Prostate gland (tissue), 2 donors: ENCODE measurements at regions not wholly inside any gene's neighbourhood (a gene's known extent, or its start where the extent isn't known, plus 50 kb on each side); places are given as distances from the start of the nearest gene placed in this dataset.

Experiments used
- DNase-seq: peaks from one replicate; pipeline ENCODE4 v3.0.0-alpha.2; 2019; ENCODE audit warnings: low spot score
- H3K27ac ChIP-seq, 2 donors: fragments of 200-600 bp; sonication (generic); 2 replicates each; pipeline ENCODE4 v1.5.1; 2017 to 2019
- H3K27me3 ChIP-seq: fragments of 200-600 bp; sonication (generic); replicated peaks from 2 replicates; pipeline ENCODE4 v1.5.1; 2019; ENCODE audit not compliant: insufficient read depth
- H3K36me3 ChIP-seq, 2 donors: fragments of 200-600 bp; sonication (generic); 1 replicate in 1 of 2; 2 replicates in 1 of 2; pipeline versions ENCODE4 v1.5.1 to v1.8.1; 2017 to 2019
- H3K4me1 ChIP-seq: fragments of 200-600 bp; sonication (generic); replicated peaks from 2 replicates; pipeline ENCODE4 v1.5.1; 2019
- H3K4me3 ChIP-seq, 2 donors: fragments of 200-600 bp; sonication (generic); 2 replicates each; pipeline ENCODE4 v1.5.1; 2017 to 2019
- H3K9me3 ChIP-seq: fragments of 200-600 bp; sonication (generic); 2 replicates; pipeline ENCODE4 v1.5.1; 2017
- CTCF ChIP-seq, 4 experiments: fragments of 200-600 bp in 2 of 4; fragments of 450-650 bp in 2 of 4; sonication (generic) in 2 of 4; IDR thresholded peaks; 1 replicate in 3 of 4; 2 replicates in 1 of 4; pipeline ENCODE4 v1.5.1; 2016 to 2019; ENCODE audit warnings: antibody characterized with exemption in 4 of 4, mild to moderate bottlenecking in 2 of 4, moderate library complexity in 2 of 4
- POLR2A ChIP-seq: fragments of 450-650 bp; IDR thresholded peaks from one replicate; pipeline ENCODE4 v1.6.1; 2016; ENCODE audit warnings: antibody characterized with exemption, mild to moderate bottlenecking
- POLR2AphosphoS5 ChIP-seq: sonication (generic); formaldehyde crosslinking; IDR thresholded peaks from one replicate; pipeline ENCODE4 v1.6.1; 2017; ENCODE audit warnings: antibody characterized with exemption
- WGBS: methylation state at CpG from one replicate; pipeline ENCODE4 v1.1.5; 2018; 5-methylcytosine and 5-hydroxymethylcytosine counted together
- intact Hi-C: fragments of 100-400 bp; cut with DNase I; formaldehyde crosslinking; loops from one replicate; pipeline ENCODE4 v1.14.2; 2022

- Histone ChIP-seq H3K4me3 (no peak overlapping the region), H3K4me1 (no peaks in the 10 kb centered on the region), H3K27ac (no peak overlapping the region), H3K9me3 (no peaks in the 10 kb centered on the region), H3K36me3 (no peaks in the 10 kb centered on the region), H3K27me3 (no peaks in the 10 kb centered on the region)
- intact Hi-C loops = no loop called here
- no peak for DNase-seq
- no peak for TF ChIP-seq POLR2A
- no peak for TF ChIP-seq CTCF (IDR thresholded peaks at IDR 0.05)
- TF ChIP-seq POLR2AphosphoS5 = no peak
Measured at GRCh38 chr13:55560331-55560730, 1580.4 kb upstream of the PRR20A start.

- no peak for TF ChIP-seq POLR2A
- TF ChIP-seq CTCF (IDR thresholded peaks at IDR 0.05) = no peak
- TF ChIP-seq POLR2AphosphoS5 = no peak
- no peaks in the 10 kb centered on the region for H3K9me3 ChIP-seq
- H3K27ac ChIP-seq = no peak overlapping the region
- intact Hi-C loops = no loop called here
- no peak overlapping the region for H3K4me3 ChIP-seq
- H3K27me3 ChIP-seq = no peaks in the 10 kb centered on the region
- H3K36me3 ChIP-seq = no peaks in the 10 kb centered on the region
- WGBS = 41% methylated on average over 2 of the region's 2 CpGs
- H3K4me1 ChIP-seq = no peaks in the 10 kb centered on the region
- DNase-seq = no peak
Measured at GRCh38 chr13:55563267-55563666, 1577.5 kb upstream of the PRR20A start.

GRCh38 chr13:55566334-55566733, 1574.4 kb upstream of the PRR20A start:
- TF ChIP-seq POLR2A (no peak), POLR2AphosphoS5 (no peak), CTCF (IDR thresholded peaks at IDR 0.05) (no peak)
- no peaks in the 10 kb centered on the region for H3K4me1 ChIP-seq
- H3K27ac ChIP-seq = no peak overlapping the region
- intact Hi-C loops = no loop called here
- DNase-seq = no peak
- H3K36me3 ChIP-seq = no peaks in the 10 kb centered on the region
- H3K4me3 ChIP-seq = no peak overlapping the region
- no peaks in the 10 kb centered on the region for H3K9me3 ChIP-seq
- H3K27me3 ChIP-seq = no peaks in the 10 kb centered on the region
- WGBS = 94% methylated on average over 2 of the region's 2 CpGs

- no peaks in the 10 kb centered on the region for H3K36me3 ChIP-seq
- H3K4me1 ChIP-seq = no peaks in the 10 kb centered on the region
- DNase-seq = no peak
- no peaks in the 10 kb centered on the region for H3K9me3 ChIP-seq
- no peak overlapping the region for H3K4me3 ChIP-seq
- TF ChIP-seq POLR2A = no peak
- intact Hi-C loops = no loop called here
- no peaks in the 10 kb centered on the region for H3K27me3 ChIP-seq
- 79% methylated on average over 3 of the region's 3 CpGs for WGBS
- no peak overlapping the region for H3K27ac ChIP-seq
Measured at GRCh38 chr13:55566779-55567178, 1573.9 kb upstream of the PRR20A start.

GRCh38 chr13:55567721-55568625, 1572.7 kb upstream of the PRR20A start:
- no peak overlapping the region for H3K4me3 ChIP-seq
- no peaks in the 10 kb centered on the region for H3K27me3 ChIP-seq
- H3K27ac ChIP-seq = no peak overlapping the region
- 77% methylated on average over 5 of the region's 5 CpGs for WGBS
- TF ChIP-seq POLR2AphosphoS5 = no peak
- no peak for TF ChIP-seq POLR2A
- TF ChIP-seq CTCF (IDR thresholded peaks at IDR 0.05) = no peak
- no peaks in the 10 kb centered on the region for H3K9me3 ChIP-seq
- intact Hi-C loops = no loop called here
- DNase-seq = no peak
- H3K4me1 ChIP-seq = no peaks in the 10 kb centered on the region
- H3K36me3 ChIP-seq = no peaks in the 10 kb centered on the region
